CD4-positive, alpha-beta T cell treated with Interleukin-15 for 4 hours (primary cell): ENCODE measurements at regions not wholly inside any gene's neighbourhood (a gene's known extent, or its start where the extent isn't known, plus 50 kb on each side); places are given as distances from the start of the nearest gene placed in this dataset.

ENCODE experiments used
- DNase-seq: peaks from one replicate; pipeline ENCODE4 v3.0.0-alpha.2; 2020; ENCODE audit warnings: low spot score

GRCh38 chr9:28747351-28747985 lies 1174.2 kb upstream of the C9orf72 start:
- no peak for DNase-seq

DNA sequence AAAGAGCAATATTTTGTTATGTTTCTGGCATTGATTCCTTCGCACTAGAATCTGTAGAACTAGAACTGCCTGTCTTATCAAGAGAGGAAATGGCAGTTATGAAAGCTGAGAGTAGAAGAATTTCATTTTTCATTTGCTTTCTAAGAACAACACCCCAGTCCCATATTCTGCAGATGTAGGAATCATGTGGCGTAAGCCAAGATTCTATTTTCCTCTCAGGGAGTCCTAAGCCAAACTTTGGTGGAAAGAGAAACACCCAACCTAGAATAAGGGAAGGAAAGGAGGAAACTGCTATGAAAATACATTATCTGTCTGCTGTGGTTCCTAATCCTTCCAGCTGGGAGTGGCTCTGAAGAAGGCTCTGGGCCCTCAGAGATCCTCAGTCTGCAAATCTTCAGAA lies 1176.9 kb upstream of the C9orf72 start:
- DNase-seq = no peak

DNA sequence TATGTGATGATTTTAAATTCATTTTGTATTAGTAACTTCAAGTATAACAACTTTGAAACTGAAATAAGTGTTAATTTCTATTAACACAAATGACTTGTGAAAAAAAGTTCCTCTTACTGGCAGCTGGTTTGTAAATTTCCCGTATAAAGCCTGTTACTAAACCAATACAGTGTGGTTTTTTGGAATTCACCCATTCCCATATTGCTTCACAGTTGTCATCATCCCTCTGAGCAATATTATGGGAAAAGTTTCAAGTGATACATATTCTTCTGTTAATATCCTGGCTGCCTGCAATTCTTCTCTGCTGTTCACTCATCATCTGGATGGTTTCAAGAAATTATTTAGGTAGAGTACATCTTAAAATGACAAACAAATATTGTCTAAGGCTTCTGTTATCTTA lies 1185.1 kb upstream of the C9orf72 start:
- DNase-seq = no peak

DNA sequence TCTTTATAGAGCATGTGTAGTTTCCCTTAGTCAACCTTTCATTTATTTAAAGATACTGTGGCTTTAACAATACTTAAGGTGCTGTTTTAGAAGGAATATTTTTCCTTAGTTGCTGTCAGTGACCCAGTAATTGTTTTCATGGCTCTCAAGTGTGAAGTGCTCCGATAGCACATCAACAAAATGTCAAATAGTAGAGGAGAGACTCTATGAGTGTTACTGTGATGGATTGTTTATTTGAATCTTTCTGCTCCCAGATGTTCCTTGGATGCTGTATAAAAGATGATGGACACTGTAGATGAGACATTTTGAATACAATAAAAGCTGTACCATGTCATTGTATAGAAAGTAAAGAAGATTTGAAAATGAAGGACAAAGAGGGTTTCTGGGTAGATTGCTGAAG lies 1185.7 kb upstream of the C9orf72 start:
- DNase-seq = no peak

- DNase-seq = no peak
Measured at GRCh38 chr9:28762167-28762566, 1188.9 kb upstream of the C9orf72 start.

- DNase-seq = no peak
Measured at GRCh38 chr9:28764532-28764931, 1191.3 kb upstream of the C9orf72 start.

- no peak for DNase-seq
Measured at GRCh38 chr9:28770226-28770625, 1196.9 kb upstream of the C9orf72 start.

DNA sequence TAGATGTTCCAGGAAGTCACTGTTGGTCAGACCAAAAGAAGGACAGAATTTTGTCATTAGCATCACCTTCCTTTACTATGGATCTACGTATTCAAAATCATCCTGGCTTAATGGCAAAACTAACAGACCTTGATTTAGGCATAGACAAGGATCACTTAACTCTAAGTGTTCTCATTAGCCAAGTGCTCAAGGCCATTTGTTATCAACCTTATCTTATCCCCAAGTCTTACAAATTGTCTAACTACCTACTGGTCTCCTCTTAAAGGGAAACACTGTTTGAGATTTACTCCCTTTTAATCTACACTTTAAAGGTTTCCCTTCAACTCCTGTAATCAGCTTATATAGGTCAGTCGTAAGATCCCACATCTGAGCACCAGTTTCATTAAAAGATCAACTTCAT lies 1197.5 kb upstream of the C9orf72 start:
- no peak for DNase-seq

GRCh38 chr9:28774433-28775235 lies 1201.4 kb upstream of the C9orf72 start:
- no peak for DNase-seq

DNA sequence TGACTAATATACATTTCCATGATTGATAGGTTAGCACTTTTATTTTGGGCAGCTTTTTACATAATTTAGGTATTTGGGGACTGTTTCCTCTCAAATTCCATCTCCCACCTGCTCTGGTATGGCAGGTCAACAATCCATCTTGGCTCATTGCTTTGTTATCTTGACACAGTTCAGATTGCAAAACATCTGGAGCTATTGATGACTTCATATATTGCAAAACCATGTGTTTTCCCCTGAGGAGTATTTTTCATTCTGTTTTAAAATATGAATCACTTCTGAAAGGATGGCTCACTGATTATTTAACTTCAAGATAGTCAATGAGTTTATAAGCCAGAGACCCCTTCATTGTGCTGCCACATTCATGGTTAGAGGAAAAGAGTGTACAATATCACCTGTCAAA lies 1206.0 kb upstream of the C9orf72 start:
- DNase-seq = no peak

GRCh38 chr9:28781481-28781880 lies 1208.2 kb upstream of the C9orf72 start:
- DNase-seq = no peak

GRCh38 chr9:28782630-28783029 lies 1209.3 kb upstream of the C9orf72 start:
- DNase-seq = no peak

DNA sequence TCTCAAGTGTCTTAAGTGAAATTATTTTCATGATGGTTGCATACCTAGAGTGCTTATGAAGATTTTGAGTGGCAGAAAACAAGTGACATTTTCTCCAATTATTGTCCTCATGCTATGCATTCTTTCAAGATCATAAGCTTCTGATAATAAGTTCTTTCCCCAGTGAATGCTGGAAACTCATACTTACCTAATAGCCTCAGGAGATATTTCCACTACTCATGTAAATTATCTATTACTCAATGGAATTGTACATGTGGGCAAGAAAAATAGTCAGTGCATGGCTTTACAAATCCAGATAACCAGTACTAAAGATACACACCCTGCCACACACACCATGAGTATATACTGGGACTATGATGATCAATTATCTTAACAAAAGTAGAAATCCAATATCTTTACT lies 1219.4 kb upstream of the C9orf72 start:
- DNase-seq = no peak

DNA sequence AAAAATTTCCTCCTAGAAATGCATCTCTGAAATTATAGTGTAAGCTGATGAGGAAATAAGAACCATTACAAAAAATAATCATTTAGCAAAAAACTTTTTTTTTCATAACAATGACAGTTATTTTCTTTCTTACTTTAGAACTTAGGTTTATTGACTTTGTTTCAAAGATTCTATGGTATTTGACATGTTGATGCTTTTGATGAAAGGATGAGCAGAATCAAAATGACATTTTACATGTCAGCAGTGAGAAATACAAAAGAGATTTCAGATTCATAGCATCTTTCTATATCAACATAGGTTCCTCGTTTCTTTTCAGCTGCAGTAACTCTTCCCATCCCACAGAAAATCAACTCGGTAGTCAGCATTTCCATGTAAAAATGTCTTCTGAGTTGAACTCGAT lies 1226.6 kb upstream of the C9orf72 start:
- DNase-seq = no peak

GRCh38 chr9:28801144-28801799 lies 1228.0 kb upstream of the C9orf72 start:
- DNase-seq = no peak

DNA sequence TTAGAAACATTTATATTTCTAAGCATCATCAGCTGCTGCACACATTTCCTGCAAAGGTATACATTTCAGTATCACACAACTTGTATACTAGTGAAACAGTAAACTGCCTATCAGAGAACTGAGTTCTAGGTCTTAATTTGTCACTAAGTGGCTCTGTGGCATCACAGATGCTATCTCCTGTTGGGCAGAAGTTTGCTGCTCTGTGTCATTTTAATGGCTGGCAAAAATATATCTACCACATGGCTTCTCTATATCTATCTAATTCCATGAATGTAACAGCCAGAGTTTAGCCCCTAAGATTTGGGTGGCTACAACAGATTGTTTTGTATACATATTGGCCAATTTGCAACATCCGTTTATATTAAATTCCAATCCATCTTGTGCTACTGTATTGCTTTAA lies 1231.9 kb upstream of the C9orf72 start:
- no peak for DNase-seq

GRCh38 chr9:28808042-28808441 lies 1234.8 kb upstream of the C9orf72 start:
- no peak for DNase-seq

DNA sequence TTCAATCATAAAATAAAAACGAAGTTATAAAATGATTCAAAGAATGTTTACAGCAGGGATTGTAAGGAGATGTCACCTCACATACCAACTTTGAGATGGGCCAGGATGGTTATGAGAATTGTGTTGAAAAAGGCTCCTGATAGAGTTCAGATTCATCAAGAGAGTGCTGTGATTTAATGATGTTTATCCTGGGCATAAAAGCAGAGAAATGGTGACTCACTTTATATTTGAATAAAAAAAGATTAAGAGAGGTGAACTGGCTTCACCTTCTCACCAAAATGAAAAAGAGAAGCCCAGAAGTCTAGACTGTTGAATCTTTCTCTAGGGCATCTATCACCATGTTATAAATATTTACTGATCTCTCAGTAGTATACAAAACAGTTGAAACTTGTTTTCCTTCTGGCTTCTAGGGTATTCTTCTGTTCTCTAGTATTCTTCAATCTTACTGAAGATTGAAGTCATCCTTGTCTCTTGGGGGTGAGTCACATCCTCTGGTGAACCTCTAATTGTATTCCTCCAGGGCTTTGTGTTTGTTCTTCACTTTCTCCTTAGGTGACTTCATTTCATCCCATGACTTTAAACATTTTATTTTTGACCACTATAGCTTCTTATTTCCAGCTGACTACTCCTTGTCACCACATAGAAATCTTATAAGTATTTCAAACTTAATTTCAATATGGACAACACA lies 1237.3 kb upstream of the C9orf72 start:
- no peak for DNase-seq

DNA sequence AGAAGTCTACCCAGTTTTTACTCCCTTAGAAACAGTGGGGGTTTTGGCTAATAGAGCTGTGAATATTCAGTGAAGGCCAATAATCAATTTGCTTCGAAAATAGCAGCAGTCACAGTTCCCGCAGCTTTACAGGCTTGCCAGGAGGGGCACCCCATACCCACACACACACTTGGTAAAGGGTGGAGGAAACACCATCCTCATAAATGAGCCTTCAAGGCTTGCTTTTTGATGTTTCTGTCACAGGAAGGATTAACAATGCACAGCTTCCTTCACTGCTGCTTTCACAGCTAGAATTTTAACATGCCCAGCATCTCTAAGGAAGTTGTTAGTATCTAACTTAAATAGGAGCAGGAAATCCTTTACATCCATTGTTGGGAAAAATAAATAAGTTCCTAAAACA lies 1247.5 kb upstream of the C9orf72 start:
- no peak for DNase-seq

DNA sequence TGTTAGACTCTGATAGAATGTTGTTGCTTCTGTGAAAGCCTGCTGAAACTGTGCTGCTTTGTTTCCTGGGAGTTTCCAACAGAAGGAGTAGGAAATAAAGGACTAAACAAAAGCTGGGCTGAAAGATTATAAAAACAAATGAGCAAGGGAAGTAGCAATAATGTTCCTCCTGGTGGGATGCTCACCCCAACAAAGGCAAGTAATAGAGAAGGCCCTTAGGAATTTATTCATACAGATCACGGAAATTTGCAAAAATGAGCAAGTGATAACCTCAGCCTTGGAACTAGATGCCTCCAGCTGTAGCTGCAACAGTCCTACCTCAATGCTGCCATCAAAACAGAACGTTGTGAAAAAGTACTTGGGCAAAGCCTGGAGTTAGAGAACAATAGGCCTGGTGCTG lies 1248.0 kb upstream of the C9orf72 start:
- no peak for DNase-seq

DNA sequence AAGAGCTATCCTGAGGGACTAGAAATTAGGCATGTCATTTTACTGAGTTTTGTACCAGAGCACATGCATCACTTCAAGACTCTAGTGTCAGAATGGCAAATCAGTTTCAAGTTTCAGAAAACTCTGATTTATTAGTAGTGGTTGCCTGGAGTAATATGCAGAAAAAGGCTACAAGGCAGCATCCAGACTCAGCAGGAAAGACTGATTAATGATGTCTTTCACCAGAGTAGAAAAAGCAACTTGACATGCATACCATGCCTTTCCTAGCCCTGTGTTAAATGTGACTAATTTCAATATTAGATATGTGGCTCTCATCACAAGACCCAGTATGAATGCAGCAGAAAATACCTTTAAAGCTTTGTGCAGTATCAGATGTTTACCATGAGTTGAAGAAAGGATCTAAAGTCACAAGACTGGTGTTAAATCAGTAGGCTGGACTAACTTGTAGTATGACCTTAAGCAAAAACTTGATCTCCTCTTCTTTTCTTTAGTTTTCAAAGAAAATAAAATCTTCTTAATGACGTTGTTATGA lies 1251.2 kb upstream of the C9orf72 start:
- no peak for DNase-seq

GRCh38 chr9:28832168-28832770 lies 1259.0 kb upstream of the C9orf72 start:
- DNase-seq = no peak
